IMR-90 (cell line): ENCODE measurements at regions not wholly inside any gene's neighbourhood (a gene's known extent, or its start where the extent isn't known, plus 50 kb on each side); places are given as distances from the start of the nearest gene placed in this dataset.

Experiments
- ATAC-seq: fragments of 200-7000 bp; cut with Tn5 transposase; 2 replicates; pipeline ENCODE4 v1.9.1; 2020; ENCODE audit warnings: low read depth, mild to moderate bottlenecking, moderate library complexity
- BruUV-seq: library from RNA; stranded (reverse); fragments of 400-500 nt; replicated peaks from 2 replicates; lab custom pipeline; 2021; lab: Mats Ljungman, UMichigan
- CTCF ChIA-PET: fragments of 300-600 bp; formaldehyde crosslinking; extraction: SDS; loops from one replicate; lab custom pipeline; 2021; ENCODE audit warnings: antibody characterized with exemption; lab: Yijun Ruan, JAX
- POLR2A ChIA-PET: fragments of 300-600 bp; sonication (Branson Sonifier 250); formaldehyde crosslinking; loops from one replicate; lab custom pipeline; 2022; ENCODE audit warnings: antibody characterized with exemption; ENCODE audit not compliant: unreplicated experiment; lab: Charles Lee
- DNase-seq: peaks from one replicate; pipeline ENCODE4 v3.0.0; 2013
- H2AFZ ChIP-seq: replicated peaks from 2 replicates; pipeline ENCODE3; 2013; ENCODE audit warnings: low read length, mild to moderate bottlenecking; ENCODE audit not compliant: poor library complexity
- H2AK5ac ChIP-seq: 2 replicates; pipeline ENCODE4 v1.6.1; 2013; ENCODE audit warnings: low read depth, low read length, inconsistent platforms
- H2AK9ac ChIP-seq: replicated peaks from 2 replicates; pipeline ENCODE3; 2013; ENCODE audit warnings: mild to moderate bottlenecking, low read depth, low read length, moderate library complexity; ENCODE audit not compliant: poor library complexity
- H2BK120ac ChIP-seq: 2 replicates; pipeline ENCODE4 v1.6.1; 2013; ENCODE audit warnings: low read depth, low read length, inconsistent platforms
- H2BK15ac ChIP-seq: 3 replicates; pipeline ENCODE4 v1.6.1; 2013; ENCODE audit warnings: low read depth, low read length, inconsistent platforms
- H2BK20ac ChIP-seq: 2 replicates; pipeline ENCODE4 v1.6.1; 2013; ENCODE audit warnings: low read depth, mild to moderate bottlenecking, inconsistent platforms, low read length, moderate library complexity
- H2BK5ac ChIP-seq: 2 replicates; pipeline ENCODE4 v1.6.1; 2013; ENCODE audit warnings: mild to moderate bottlenecking, low read depth, low read length, inconsistent platforms; ENCODE audit not compliant: poor library complexity, severe bottlenecking
- H3K14ac ChIP-seq: replicated peaks from 2 replicates; pipeline ENCODE4 v1.6.1; 2013; ENCODE audit warnings: low read depth, low read length, inconsistent platforms
- H3K18ac ChIP-seq: 2 replicates; pipeline ENCODE4 v1.6.1; 2013; ENCODE audit warnings: low read depth, low read length, control low read depth
- H3K23ac ChIP-seq: 2 replicates; pipeline ENCODE4 v1.6.1; 2013; ENCODE audit warnings: low read depth, low read length, inconsistent platforms
- H3K27ac ChIP-seq: 2 replicates; pipeline ENCODE4 v1.5.1; 2013; ENCODE audit warnings: mild to moderate bottlenecking, control low read depth, low read length; ENCODE audit not compliant: insufficient read depth
- H3K27me3 ChIP-seq: 2 replicates; pipeline ENCODE4 v1.6.1; 2013; ENCODE audit warnings: low read length; ENCODE audit not compliant: control insufficient read depth, insufficient read depth
- H3K36me3 ChIP-seq: 2 replicates; pipeline ENCODE4 v1.6.1; 2013; ENCODE audit warnings: low read length, mixed read lengths; ENCODE audit not compliant: control insufficient read depth, insufficient read depth
- H3K4ac ChIP-seq: 2 replicates; pipeline ENCODE4 v1.6.1; 2013; ENCODE audit warnings: low read depth, low read length, inconsistent platforms
- H3K4me1 ChIP-seq: 2 replicates; pipeline ENCODE4 v1.6.1; 2013; ENCODE audit warnings: low read length, mixed read lengths; ENCODE audit not compliant: control insufficient read depth, insufficient read depth
- H3K4me2 ChIP-seq: 2 replicates; pipeline ENCODE4 v1.6.1; 2013; ENCODE audit warnings: low read depth, mild to moderate bottlenecking, control low read depth, low read length, moderate library complexity
- H3K4me3 ChIP-seq: 2 replicates; pipeline ENCODE4 v1.5.1; 2013; ENCODE audit warnings: low read depth, mild to moderate bottlenecking, control low read depth, low read length, moderate library complexity; ENCODE audit not compliant: insufficient read depth
- H3K56ac ChIP-seq: 2 replicates; pipeline ENCODE4 v1.6.1; 2013; ENCODE audit warnings: low read length, inconsistent platforms; ENCODE audit not compliant: insufficient read depth; ENCODE audit errors: extremely low read depth
- H3K79me1 ChIP-seq, 2 experiments: 2 replicates each; pipeline ENCODE4 v1.6.1; 2013; ENCODE audit warnings: low read length in 2 of 2, inconsistent platforms in 1 of 2, low read depth in 1 of 2
- H3K9ac ChIP-seq: 2 replicates; pipeline ENCODE4 v1.6.1; 2013; ENCODE audit warnings: low read depth, low read length, control low read depth
- H3K9me1 ChIP-seq: 2 replicates; pipeline ENCODE4 v1.6.1; 2013; ENCODE audit warnings: low read length, inconsistent platforms; ENCODE audit not compliant: insufficient read depth
- H3K9me3 ChIP-seq: 2 replicates; pipeline ENCODE4 v1.6.1; 2013; ENCODE audit warnings: low read length; ENCODE audit not compliant: control insufficient read depth, insufficient read depth
- H4K20me1 ChIP-seq: 2 replicates; pipeline ENCODE4 v1.6.1; 2013; ENCODE audit warnings: low read length, inconsistent platforms; ENCODE audit not compliant: insufficient read depth
- H4K5ac ChIP-seq: 2 replicates; pipeline ENCODE4 v1.6.1; 2013; ENCODE audit warnings: mild to moderate bottlenecking, low read depth, low read length, control low read depth
- H4K8ac ChIP-seq, 2 experiments: 2 replicates each; pipeline ENCODE4 v1.6.1; 2013; ENCODE audit warnings: low read depth in 2 of 2, low read length in 2 of 2, control low read depth in 1 of 2, inconsistent platforms in 1 of 2
- H4K91ac ChIP-seq: 2 replicates; pipeline ENCODE4 v1.6.1; 2013; ENCODE audit warnings: low read depth, low read length, inconsistent platforms; ENCODE audit not compliant: insufficient read depth
- BHLHE40 ChIP-seq: fragments of 150-350 bp; IDR thresholded peaks from 2 replicates; pipeline ENCODE4 v1.6.1; 2016; ENCODE audit warnings: mild to moderate bottlenecking, low read depth, low read length
- CTCF ChIP-seq: conservative IDR thresholded peaks from 2 replicates; pipeline ENCODE4 v1.5.1; 2012; ENCODE audit warnings: mild to moderate bottlenecking, low read depth, low read length, improper control_type of control experiment
- ELK1 ChIP-seq: fragments of 150-350 bp; IDR thresholded peaks from 2 replicates; pipeline ENCODE4 v1.6.1; 2016; ENCODE audit warnings: low read depth, mild to moderate bottlenecking, low read length, moderate library complexity, borderline replicate concordance
- FOS ChIP-seq: fragments of 150-350 bp; IDR thresholded peaks from 2 replicates; pipeline ENCODE4 v1.6.1; 2016; ENCODE audit warnings: low read depth, low read length
- MAZ ChIP-seq: IDR thresholded peaks from 2 replicates; pipeline ENCODE4 v1.6.1; 2012; ENCODE audit warnings: low read depth, mild to moderate bottlenecking, low read length, improper control_type of control experiment, moderate library complexity, borderline replicate concordance
- MXI1 ChIP-seq: IDR thresholded peaks from 2 replicates; pipeline ENCODE4 v1.6.1; 2012; ENCODE audit warnings: low read depth, mild to moderate bottlenecking, low read length, moderate library complexity, borderline replicate concordance
- NFE2L2 ChIP-seq: fragments of 150-350 bp; IDR thresholded peaks from 2 replicates; pipeline ENCODE4 v1.6.1; 2016; ENCODE audit warnings: low read depth, mild to moderate bottlenecking, low read length
- POLR2A ChIP-seq: IDR thresholded peaks from 2 replicates; pipeline ENCODE4 v1.6.1; 2012; ENCODE audit warnings: mild to moderate bottlenecking, low read depth, low read length
- RAD21 ChIP-seq: IDR thresholded peaks from 2 replicates; pipeline ENCODE4 v1.6.1; 2012; ENCODE audit warnings: low read length, improper control_type of control experiment
- RCOR1 ChIP-seq: IDR thresholded peaks from 2 replicates; pipeline ENCODE4 v1.6.1; 2012; ENCODE audit warnings: mild to moderate bottlenecking, low read length, improper control_type of control experiment; ENCODE audit not compliant: insufficient replicate concordance
- SMC3 ChIP-seq: fragments of 150-350 bp; IDR thresholded peaks from 2 replicates; pipeline ENCODE4 v1.6.1; 2016; ENCODE audit warnings: low read depth, mild to moderate bottlenecking, antibody characterized with exemption, low read length, moderate library complexity
- USF2 ChIP-seq: fragments of 150-350 bp; IDR thresholded peaks from 2 replicates; pipeline ENCODE4 v1.6.1; 2017; ENCODE audit warnings: mild to moderate bottlenecking, antibody characterized with exemption, low read length, low read depth
- WGBS, 2 experiments: methylation state at CpG; one replicate each; pipeline versions ENCODE4 v1.1.5 to v1.1.7; 2013; ENCODE audit warnings: missing lambda C conversion rate in 2 of 2; ENCODE audit not compliant: insufficient read length in 1 of 2; ENCODE audit errors: extremely low coverage in 2 of 2; 5-methylcytosine and 5-hydroxymethylcytosine counted together
- dilution Hi-C: fragments of 300-500 bp; cut with HindIII; formaldehyde crosslinking; loops from one replicate; pipeline ENCODE4 v1.14.3; 2018; ENCODE audit warnings: low sequenced_read_pairs; ENCODE audit not compliant: unreplicated experiment
- in situ Hi-C: fragments of 300-500 bp; cut with MboI; formaldehyde crosslinking; loops from 3 replicates; pipeline ENCODE4 v1.14.3; 2019; ENCODE audit warnings: low sequenced_read_pairs, inconsistent platforms, mixed read lengths
- intact Hi-C: fragments of 100-400 bp; cut with micrococcal nuclease; formaldehyde crosslinking; loops from 2 replicates; pipeline ENCODE4 v1.10.0; 2022

- Histone ChIP-seq H2AFZ (no peak overlapping the region), H3K9ac (no peak overlapping the region), H3K23ac (no peak overlapping the region), H4K91ac (no peak overlapping the region), H3K4me2 (no peak overlapping the region), H2BK5ac (no peak overlapping the region), H2AK9ac (no peak overlapping the region), H3K79me1 (no peaks in the 10 kb centered on the region), H4K5ac (no peak overlapping the region), H3K4me1 (no peaks in the 10 kb centered on the region), H3K27ac (no peak overlapping the region), H3K36me3 (no peaks in the 10 kb centered on the region), H3K14ac (no peak overlapping the region), H3K9me1 (no peaks in the 10 kb centered on the region), H3K27me3 (no peaks in the 10 kb centered on the region; the same call in 1 of the 2 replicates), H4K8ac (no peak overlapping the region), H3K56ac (no peak overlapping the region), H2BK15ac (no peak overlapping the region), H3K9me3 (no peaks in the 10 kb centered on the region), H3K18ac (no peak overlapping the region), H3K4me3 (no peak overlapping the region), H2AK5ac (no peak overlapping the region), H4K20me1 (no peaks in the 10 kb centered on the region), H3K4ac (no peak overlapping the region), H2BK120ac (no peak overlapping the region), H2BK20ac (no peak overlapping the region)
- dilution Hi-C loops (no loop called here), intact Hi-C loops (no loop called here), in situ Hi-C loops (no loop called here)
- POLR2A ChIA-PET, result no interaction called here
- TF ChIP-seq FOS, result no peak
- no peak for TF ChIP-seq NFE2L2
- TF ChIP-seq ELK1, result no peak
- no peak for TF ChIP-seq CTCF
- TF ChIP-seq BHLHE40, result no peak
- no peak for TF ChIP-seq RCOR1
- TF ChIP-seq MAZ, result no peak
- TF ChIP-seq POLR2A, result no peak
- no peak for TF ChIP-seq MXI1
- no peak for TF ChIP-seq USF2
- no peak for TF ChIP-seq RAD21
- TF ChIP-seq SMC3, result no peak
- CTCF ChIA-PET, result interaction anchor here (0.7 kb wide), 1 partner anchor 10 kb away, joined by 3 read pairs; no protein-coding TSS in a partner anchor
- no peak for DNase-seq
- WGBS, 2 experiments, result no CpG with 5 or more reads among the region's 5 CpGs
- no TSS peak for BruUV-seq
- no peak for ATAC-seq
Measured at GRCh38 chr2:177024765-177025164, 187.8 kb upstream of the HNRNPA3 start.
